IMR-90 (cell line): ENCODE measurements at regions not wholly inside any gene's neighbourhood (a gene's known extent, or its start where the extent isn't known, plus 50 kb on each side); places are given as distances from the start of the nearest gene placed in this dataset.

Source experiments
- BHLHE40 ChIP-seq: fragments of 150-350 bp; IDR thresholded peaks from 2 replicates; pipeline ENCODE4 v1.6.1; 2016; ENCODE audit warnings: mild to moderate bottlenecking, low read depth, low read length
- CHD1 ChIP-seq: IDR thresholded peaks from 2 replicates; pipeline ENCODE4 v1.6.1; 2012; ENCODE audit warnings: low read depth, low read length, improper control_type of control experiment
- MAFK ChIP-seq: IDR thresholded peaks from 2 replicates; pipeline ENCODE4 v1.6.1; 2012; ENCODE audit warnings: low read depth, low read length, improper control_type of control experiment
- MAZ ChIP-seq: IDR thresholded peaks from 2 replicates; pipeline ENCODE4 v1.6.1; 2012; ENCODE audit warnings: low read depth, mild to moderate bottlenecking, low read length, improper control_type of control experiment, moderate library complexity, borderline replicate concordance
- MXI1 ChIP-seq: IDR thresholded peaks from 2 replicates; pipeline ENCODE4 v1.6.1; 2012; ENCODE audit warnings: low read depth, mild to moderate bottlenecking, low read length, moderate library complexity, borderline replicate concordance
- NFE2L2 ChIP-seq: fragments of 150-350 bp; IDR thresholded peaks from 2 replicates; pipeline ENCODE4 v1.6.1; 2016; ENCODE audit warnings: low read depth, mild to moderate bottlenecking, low read length
- POLR2A ChIP-seq: IDR thresholded peaks from 2 replicates; pipeline ENCODE4 v1.6.1; 2012; ENCODE audit warnings: mild to moderate bottlenecking, low read depth, low read length
- RAD21 ChIP-seq: IDR thresholded peaks from 2 replicates; pipeline ENCODE4 v1.6.1; 2012; ENCODE audit warnings: low read length, improper control_type of control experiment
- RCOR1 ChIP-seq: IDR thresholded peaks from 2 replicates; pipeline ENCODE4 v1.6.1; 2012; ENCODE audit warnings: mild to moderate bottlenecking, low read length, improper control_type of control experiment; ENCODE audit not compliant: insufficient replicate concordance
- RFX5 ChIP-seq: IDR thresholded peaks from 2 replicates; pipeline ENCODE4 v1.8.0; 2012; ENCODE audit warnings: low read depth, mild to moderate bottlenecking, low read length, moderate library complexity
- SMC3 ChIP-seq: fragments of 150-350 bp; IDR thresholded peaks from 2 replicates; pipeline ENCODE4 v1.6.1; 2016; ENCODE audit warnings: low read depth, mild to moderate bottlenecking, antibody characterized with exemption, low read length, moderate library complexity
- USF2 ChIP-seq: fragments of 150-350 bp; IDR thresholded peaks from 2 replicates; pipeline ENCODE4 v1.6.1; 2017; ENCODE audit warnings: mild to moderate bottlenecking, antibody characterized with exemption, low read length, low read depth
- TF ChIP-seq, protein P1 (sequence below): conservative IDR thresholded peaks from 2 replicates; pipeline ENCODE4 v1.5.1; 2012; ENCODE audit warnings: mild to moderate bottlenecking, low read depth, low read length, improper control_type of control experiment
- TF ChIP-seq, protein P2 (sequence below): fragments of 150-350 bp; IDR thresholded peaks from 2 replicates; pipeline ENCODE4 v1.6.1; 2016; ENCODE audit warnings: low read depth, mild to moderate bottlenecking, low read length, moderate library complexity, borderline replicate concordance

- TF ChIP-seq, protein P1, sequence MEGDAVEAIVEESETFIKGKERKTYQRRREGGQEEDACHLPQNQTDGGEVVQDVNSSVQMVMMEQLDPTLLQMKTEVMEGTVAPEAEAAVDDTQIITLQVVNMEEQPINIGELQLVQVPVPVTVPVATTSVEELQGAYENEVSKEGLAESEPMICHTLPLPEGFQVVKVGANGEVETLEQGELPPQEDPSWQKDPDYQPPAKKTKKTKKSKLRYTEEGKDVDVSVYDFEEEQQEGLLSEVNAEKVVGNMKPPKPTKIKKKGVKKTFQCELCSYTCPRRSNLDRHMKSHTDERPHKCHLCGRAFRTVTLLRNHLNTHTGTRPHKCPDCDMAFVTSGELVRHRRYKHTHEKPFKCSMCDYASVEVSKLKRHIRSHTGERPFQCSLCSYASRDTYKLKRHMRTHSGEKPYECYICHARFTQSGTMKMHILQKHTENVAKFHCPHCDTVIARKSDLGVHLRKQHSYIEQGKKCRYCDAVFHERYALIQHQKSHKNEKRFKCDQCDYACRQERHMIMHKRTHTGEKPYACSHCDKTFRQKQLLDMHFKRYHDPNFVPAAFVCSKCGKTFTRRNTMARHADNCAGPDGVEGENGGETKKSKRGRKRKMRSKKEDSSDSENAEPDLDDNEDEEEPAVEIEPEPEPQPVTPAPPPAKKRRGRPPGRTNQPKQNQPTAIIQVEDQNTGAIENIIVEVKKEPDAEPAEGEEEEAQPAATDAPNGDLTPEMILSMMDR: no peak
- TF ChIP-seq POLR2A (no peak), RCOR1 (no peak), RAD21 (no peak), SMC3 (no peak), CHD1 (no peak), MXI1 (no peak), USF2 (no peak), NFE2L2 (no peak), MAFK (no peak), RFX5 (no peak), MAZ (no peak), BHLHE40 (no peak)
- TF ChIP-seq, protein P2, sequence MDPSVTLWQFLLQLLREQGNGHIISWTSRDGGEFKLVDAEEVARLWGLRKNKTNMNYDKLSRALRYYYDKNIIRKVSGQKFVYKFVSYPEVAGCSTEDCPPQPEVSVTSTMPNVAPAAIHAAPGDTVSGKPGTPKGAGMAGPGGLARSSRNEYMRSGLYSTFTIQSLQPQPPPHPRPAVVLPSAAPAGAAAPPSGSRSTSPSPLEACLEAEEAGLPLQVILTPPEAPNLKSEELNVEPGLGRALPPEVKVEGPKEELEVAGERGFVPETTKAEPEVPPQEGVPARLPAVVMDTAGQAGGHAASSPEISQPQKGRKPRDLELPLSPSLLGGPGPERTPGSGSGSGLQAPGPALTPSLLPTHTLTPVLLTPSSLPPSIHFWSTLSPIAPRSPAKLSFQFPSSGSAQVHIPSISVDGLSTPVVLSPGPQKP: no peak
Observed at GRCh38 chr11:42172441-42172840, 713.0 kb upstream of the LRRC4C start.
